MM.1S (cell line): ENCODE measurements at regions not wholly inside any gene's neighbourhood (a gene's known extent, or its start where the extent isn't known, plus 50 kb on each side); places are given as distances from the start of the nearest gene placed in this dataset.

Experiments
- DNase-seq: peaks from one replicate; pipeline ENCODE4 v3.0.0-alpha.2; 2015
- H2AFZ ChIP-seq: fragments of 300-600 bp; sonication (generic); 2 replicates; pipeline ENCODE4 v1.6.0; 2016; ENCODE audit warnings: antibody characterized with exemption, low read length
- H3F3A ChIP-seq: fragments of 300-600 bp; sonication (generic); 2 replicates; pipeline ENCODE4 v1.6.1; 2016; ENCODE audit warnings: mild to moderate bottlenecking, antibody characterized with exemption, low read length, moderate library complexity, mixed read lengths; ENCODE audit not compliant: insufficient read depth
- H3K27ac ChIP-seq: fragments of 300-600 bp; sonication (generic); 2 replicates; pipeline ENCODE4 v1.5.1; 2016; ENCODE audit warnings: mild to moderate bottlenecking, low read length
- H3K27me3 ChIP-seq: fragments of 300-600 bp; sonication (generic); replicated peaks from 2 replicates; pipeline ENCODE4 v1.6.0; 2016; ENCODE audit warnings: low read length; ENCODE audit not compliant: insufficient read depth
- H3K36me3 ChIP-seq: fragments of 300-600 bp; sonication (generic); replicated peaks from 2 replicates; pipeline ENCODE4 v1.6.1; 2016; ENCODE audit warnings: mild to moderate bottlenecking, low read length, mixed read lengths; ENCODE audit not compliant: insufficient read depth
- H3K4me1 ChIP-seq: fragments of 300-600 bp; sonication (generic); 2 replicates; pipeline ENCODE4 v1.6.1; 2016; ENCODE audit warnings: low read length, mixed read lengths
- H3K4me2 ChIP-seq: fragments of 300-600 bp; sonication (generic); 2 replicates; pipeline ENCODE4 v1.6.0; 2016; ENCODE audit warnings: low read depth, low read length
- H3K4me3 ChIP-seq: fragments of 300-600 bp; sonication (generic); 2 replicates; pipeline ENCODE4 v1.5.1; 2016; ENCODE audit warnings: low read length, mixed read lengths
- H3K79me2 ChIP-seq: fragments of 300-600 bp; sonication (generic); 2 replicates; pipeline ENCODE4 v1.6.1; 2016; ENCODE audit warnings: mixed run types, low read length, mixed read lengths
- H3K9ac ChIP-seq: fragments of 300-600 bp; sonication (generic); 2 replicates; pipeline ENCODE4 v1.6.1; 2016; ENCODE audit warnings: low read length, mixed read lengths
- H3K9me2 ChIP-seq: fragments of 300-600 bp; sonication (generic); replicated peaks from 2 replicates; pipeline ENCODE4 v1.6.1; 2016; ENCODE audit warnings: mild to moderate bottlenecking, low read length, mixed read lengths; ENCODE audit not compliant: insufficient read depth
- H3K9me3 ChIP-seq: fragments of 300-600 bp; sonication (generic); replicated peaks from 2 replicates; pipeline ENCODE4 v1.6.1; 2016; ENCODE audit warnings: mild to moderate bottlenecking, low read length, mixed read lengths; ENCODE audit not compliant: insufficient read depth
- H4K20me1 ChIP-seq: fragments of 300-600 bp; sonication (generic); 2 replicates; pipeline ENCODE4 v1.6.1; 2016; ENCODE audit warnings: mild to moderate bottlenecking, low read length, moderate library complexity, mixed read lengths; ENCODE audit not compliant: insufficient read depth
- EZH2 ChIP-seq: fragments of 300-600 bp; sonication (generic); optimal IDR thresholded peaks from 2 replicates; pipeline ENCODE3; 2017; ENCODE audit warnings: low read depth, mild to moderate bottlenecking, antibody characterized with exemption, low read length, mixed read lengths
- EZH2phosphoT487 ChIP-seq: fragments of 300-600 bp; sonication (generic); IDR thresholded peaks from 2 replicates; pipeline ENCODE4 v1.6.1; 2018; ENCODE audit warnings: antibody characterized with exemption, low read length
- TF ChIP-seq, protein P1 (sequence below): fragments of 300-600 bp; sonication (generic); IDR thresholded peaks from 2 replicates; pipeline ENCODE4 v1.5.1; 2016; ENCODE audit warnings: antibody characterized with exemption, low read length, mixed read lengths

- TF ChIP-seq EZH2phosphoT487 (no peak), EZH2 (no peak)
- TF ChIP-seq, protein P1, sequence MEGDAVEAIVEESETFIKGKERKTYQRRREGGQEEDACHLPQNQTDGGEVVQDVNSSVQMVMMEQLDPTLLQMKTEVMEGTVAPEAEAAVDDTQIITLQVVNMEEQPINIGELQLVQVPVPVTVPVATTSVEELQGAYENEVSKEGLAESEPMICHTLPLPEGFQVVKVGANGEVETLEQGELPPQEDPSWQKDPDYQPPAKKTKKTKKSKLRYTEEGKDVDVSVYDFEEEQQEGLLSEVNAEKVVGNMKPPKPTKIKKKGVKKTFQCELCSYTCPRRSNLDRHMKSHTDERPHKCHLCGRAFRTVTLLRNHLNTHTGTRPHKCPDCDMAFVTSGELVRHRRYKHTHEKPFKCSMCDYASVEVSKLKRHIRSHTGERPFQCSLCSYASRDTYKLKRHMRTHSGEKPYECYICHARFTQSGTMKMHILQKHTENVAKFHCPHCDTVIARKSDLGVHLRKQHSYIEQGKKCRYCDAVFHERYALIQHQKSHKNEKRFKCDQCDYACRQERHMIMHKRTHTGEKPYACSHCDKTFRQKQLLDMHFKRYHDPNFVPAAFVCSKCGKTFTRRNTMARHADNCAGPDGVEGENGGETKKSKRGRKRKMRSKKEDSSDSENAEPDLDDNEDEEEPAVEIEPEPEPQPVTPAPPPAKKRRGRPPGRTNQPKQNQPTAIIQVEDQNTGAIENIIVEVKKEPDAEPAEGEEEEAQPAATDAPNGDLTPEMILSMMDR = no peak
- no peak overlapping the region for H3K27ac ChIP-seq
- no peaks in the 10 kb centered on the region for H3K79me2 ChIP-seq
- no peak for DNase-seq
- H3F3A ChIP-seq = no peaks in the 10 kb centered on the region
- no peaks in the 10 kb centered on the region for H3K4me1 ChIP-seq
- no peak overlapping the region for H3K4me2 ChIP-seq
- H3K4me3 ChIP-seq = no peak overlapping the region
- H3K9me3 ChIP-seq = no peaks in the 10 kb centered on the region
- H4K20me1 ChIP-seq = no peaks in the 10 kb centered on the region
- no peaks in the 10 kb centered on the region; the same call in 1 of the 2 replicates for H3K9me2 ChIP-seq
- H2AFZ ChIP-seq = no peak overlapping the region
- H3K27me3 ChIP-seq = no peaks in the 10 kb centered on the region
- H3K36me3 ChIP-seq = no peaks in the 10 kb centered on the region
- no peak overlapping the region for H3K9ac ChIP-seq
These were observed 453.4 kb upstream of the PODXL start for GRCh38 chr7:132009778-132010177.

GRCh38 chr7:132004529-132004928 is 448.1 kb upstream of the PODXL start:
- no peaks in the 10 kb centered on the region for H3F3A ChIP-seq
- no peak overlapping the region for H2AFZ ChIP-seq
- no peaks in the 10 kb centered on the region for H3K79me2 ChIP-seq
- no peak overlapping the region for H3K4me3 ChIP-seq
- no peak for TF ChIP-seq EZH2phosphoT487
- TF ChIP-seq, protein P1 = no peak
- no peak for TF ChIP-seq EZH2
- H3K9me2 ChIP-seq = no peaks in the 10 kb centered on the region
- no peaks in the 10 kb centered on the region for H3K27me3 ChIP-seq
- DNase-seq = no peak
- H3K9ac ChIP-seq = no peak overlapping the region
- no peaks in the 10 kb centered on the region for H4K20me1 ChIP-seq
- H3K4me2 ChIP-seq = no peak overlapping the region
- H3K4me1 ChIP-seq = no peaks in the 10 kb centered on the region
- no peak overlapping the region for H3K27ac ChIP-seq
- H3K36me3 ChIP-seq = no peaks in the 10 kb centered on the region
- H3K9me3 ChIP-seq = no peaks in the 10 kb centered on the region

GRCh38 chr7:132002343-132002968 is 446.0 kb upstream of the PODXL start:
- no peak for TF ChIP-seq EZH2
- TF ChIP-seq, protein P1 = no peak
- no peak for TF ChIP-seq EZH2phosphoT487
- DNase-seq = no peak

More at GRCh38 chr7:132002343-132002968, 446.0 kb upstream of the PODXL start:
- no peaks in the 10 kb centered on the region for H4K20me1 ChIP-seq
- H3K9ac ChIP-seq = no peak overlapping the region
- H3K27me3 ChIP-seq = no peaks in the 10 kb centered on the region
- H3K4me3 ChIP-seq = no peak overlapping the region
- no peaks in the 10 kb centered on the region for H3K36me3 ChIP-seq
- H2AFZ ChIP-seq = no peak overlapping the region
- no peaks in the 10 kb centered on the region for H3F3A ChIP-seq
- no peaks in the 10 kb centered on the region for H3K9me3 ChIP-seq
- H3K4me1 ChIP-seq = no peaks in the 10 kb centered on the region
- no peak overlapping the region for H3K27ac ChIP-seq
- no peaks in the 10 kb centered on the region for H3K9me2 ChIP-seq
- no peaks in the 10 kb centered on the region for H3K79me2 ChIP-seq
- no peak overlapping the region for H3K4me2 ChIP-seq
